HT-29 (cell line): ENCODE measurements at regions not wholly inside any gene's neighbourhood (a gene's known extent, or its start where the extent isn't known, plus 50 kb on each side); places are given as distances from the start of the nearest gene placed in this dataset.

ENCODE experiments used
- DNase-seq: peaks from one replicate; pipeline ENCODE4 v3.0.0-alpha.2; 2015; ENCODE audit warnings: low spot score

DNA sequence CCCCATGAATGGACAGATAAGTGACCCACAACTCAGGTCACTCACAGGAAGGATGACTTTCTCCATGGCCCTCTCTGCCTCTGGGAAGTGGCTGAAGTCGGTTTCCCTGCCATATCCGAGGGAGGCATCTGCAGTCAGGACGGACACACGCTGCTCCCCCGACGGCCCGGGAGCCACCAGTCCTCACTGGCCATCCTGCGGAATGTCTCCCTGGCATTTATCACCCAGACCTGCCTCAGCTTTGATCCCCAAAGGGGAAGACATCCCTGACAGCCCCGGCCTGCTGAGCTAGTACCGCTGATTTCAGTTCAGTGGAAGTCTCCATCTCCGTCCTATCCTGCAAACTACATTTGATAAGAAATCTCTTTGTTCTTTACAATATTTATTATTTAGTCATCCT is 339.5 kb upstream of the MKI67 start:
- no peak for DNase-seq

DNA sequence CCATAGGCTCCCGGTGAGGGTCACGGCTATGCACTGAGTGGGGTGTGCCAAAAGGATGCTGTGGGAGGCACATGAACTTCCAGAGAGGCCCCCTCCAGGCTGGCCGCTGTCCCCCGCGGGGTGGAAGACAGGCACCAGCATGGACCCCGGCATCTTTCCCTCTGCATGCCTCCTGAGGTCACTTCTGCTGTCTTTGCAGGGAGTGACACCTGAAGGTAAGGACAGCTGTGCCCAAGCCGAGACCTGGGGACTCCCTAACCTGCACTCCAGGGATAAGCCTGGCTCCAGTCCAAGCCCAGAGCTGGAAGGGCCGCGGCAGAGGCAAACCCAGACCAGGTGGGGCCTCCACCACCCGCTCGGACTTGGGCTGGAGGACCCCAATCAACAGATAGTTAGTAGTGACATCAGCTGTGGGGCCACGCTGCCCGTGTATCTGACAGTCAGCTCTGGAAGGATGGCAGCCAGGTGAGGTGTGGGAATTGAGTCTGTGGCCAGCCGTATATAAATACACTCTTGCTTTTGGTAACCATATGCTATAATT is 340.7 kb upstream of the MKI67 start:
- DNase-seq, result no peak

DNA sequence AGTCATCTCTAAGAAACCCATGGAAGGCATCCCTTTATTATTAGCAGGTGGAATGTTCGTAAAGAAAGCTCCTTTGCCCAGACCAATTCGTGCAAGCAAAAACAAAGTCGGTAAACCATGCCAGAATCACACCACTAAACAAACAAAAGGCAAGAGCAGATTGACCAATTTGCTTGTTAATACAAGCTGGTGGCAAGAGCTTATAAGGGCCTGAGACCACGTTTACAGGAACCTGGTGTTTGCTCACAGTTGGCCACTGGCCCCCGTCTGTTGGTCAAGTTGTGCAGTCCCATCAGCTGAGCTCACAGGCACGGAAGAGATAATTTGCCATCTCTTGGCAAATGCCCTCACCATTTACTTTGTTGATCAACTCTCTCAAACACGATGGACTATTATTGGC is 342.2 kb upstream of the MKI67 start:
- DNase-seq, result no peak

DNA sequence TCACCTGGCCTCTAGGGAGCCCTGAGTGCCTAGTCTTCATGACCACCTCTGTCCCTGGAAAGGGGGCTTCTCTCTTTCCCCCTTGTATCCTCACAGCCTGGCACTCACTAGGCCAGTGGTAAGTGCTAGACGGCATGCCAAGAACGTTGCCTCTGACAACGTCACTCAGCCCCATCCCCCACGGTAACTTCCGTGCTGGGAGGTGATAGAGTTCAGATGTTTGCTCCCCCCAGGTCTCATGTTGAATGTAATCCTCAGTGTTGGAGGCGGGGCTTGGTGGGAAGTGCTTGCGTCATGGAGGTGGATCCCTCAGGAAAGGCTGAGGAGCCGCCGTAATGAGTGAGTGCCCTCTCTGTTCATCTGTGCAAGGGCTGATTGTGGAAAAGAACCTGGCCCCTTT is 343.3 kb upstream of the MKI67 start:
- DNase-seq, result no peak

DNA sequence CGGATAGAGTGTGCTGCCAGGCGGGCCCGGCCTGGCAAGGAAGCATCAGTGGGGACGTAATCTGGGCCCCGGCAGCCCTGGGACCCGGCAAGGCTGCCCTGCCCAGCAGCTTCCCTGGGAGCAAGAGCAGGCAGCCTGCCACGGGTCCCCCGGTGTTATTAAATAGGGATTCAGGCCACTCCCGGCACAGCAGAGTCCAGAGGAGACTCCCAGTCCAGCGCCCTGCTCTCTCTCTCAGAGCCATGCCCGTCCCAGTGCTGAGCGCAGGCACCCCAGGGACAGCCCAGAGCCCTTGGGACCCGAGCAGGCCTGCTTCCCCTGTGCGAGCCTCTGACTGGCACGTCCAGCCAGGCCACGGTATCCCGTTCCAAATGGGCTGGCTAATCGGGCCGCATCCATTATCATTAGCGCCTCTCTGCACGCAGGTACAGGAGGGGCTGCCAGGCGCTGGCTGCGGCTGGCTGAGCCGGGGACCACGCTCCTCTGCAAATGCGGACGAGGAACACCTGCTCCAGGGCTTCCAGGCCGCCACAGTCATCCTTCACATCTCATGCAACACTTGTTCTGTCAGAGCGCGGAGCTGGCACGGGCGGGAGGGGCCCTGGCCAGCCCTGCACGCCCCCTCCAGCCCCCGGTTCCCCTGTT is 344.2 kb upstream of the MKI67 start:
- no peak for DNase-seq

DNA sequence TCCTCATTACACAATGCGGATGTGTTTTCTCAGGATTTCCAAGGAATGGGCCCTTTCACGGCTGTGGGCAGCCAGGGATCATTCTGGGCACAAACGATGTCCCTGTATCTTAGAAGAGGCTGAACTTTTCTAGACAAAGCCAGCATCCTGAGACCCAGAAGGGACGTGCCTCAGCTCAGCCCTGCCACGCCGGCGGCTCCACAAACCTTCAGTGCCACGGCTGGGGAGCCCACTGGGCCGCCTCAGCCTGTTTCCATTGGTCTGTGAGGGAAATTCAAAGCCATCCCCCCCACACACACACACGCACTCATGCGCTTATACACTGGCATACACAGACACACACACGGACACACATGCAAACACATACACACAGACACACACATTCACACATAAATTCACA is 344.9 kb upstream of the MKI67 start:
- no peak for DNase-seq

DNA sequence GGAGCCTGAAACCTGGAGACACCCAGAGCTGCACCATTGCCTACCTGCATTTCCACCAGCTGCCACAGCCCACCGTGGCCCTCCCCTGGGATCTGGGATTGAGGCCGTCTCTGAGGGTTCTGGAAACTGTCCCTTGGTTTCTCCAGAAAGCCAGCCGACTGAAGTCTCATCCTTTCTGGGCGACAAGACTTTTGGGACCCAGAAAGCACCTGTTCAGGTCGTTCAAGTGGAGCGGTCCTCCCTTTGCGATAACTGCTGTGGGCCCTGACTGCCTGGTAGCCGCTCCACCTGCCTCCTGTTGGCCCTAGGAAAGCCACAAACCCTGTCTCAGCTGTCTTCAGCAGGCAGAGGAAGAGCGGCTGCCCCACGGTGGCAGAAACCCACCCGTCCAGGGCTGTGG is 346.0 kb upstream of the MKI67 start:
- DNase-seq, result no peak

DNA sequence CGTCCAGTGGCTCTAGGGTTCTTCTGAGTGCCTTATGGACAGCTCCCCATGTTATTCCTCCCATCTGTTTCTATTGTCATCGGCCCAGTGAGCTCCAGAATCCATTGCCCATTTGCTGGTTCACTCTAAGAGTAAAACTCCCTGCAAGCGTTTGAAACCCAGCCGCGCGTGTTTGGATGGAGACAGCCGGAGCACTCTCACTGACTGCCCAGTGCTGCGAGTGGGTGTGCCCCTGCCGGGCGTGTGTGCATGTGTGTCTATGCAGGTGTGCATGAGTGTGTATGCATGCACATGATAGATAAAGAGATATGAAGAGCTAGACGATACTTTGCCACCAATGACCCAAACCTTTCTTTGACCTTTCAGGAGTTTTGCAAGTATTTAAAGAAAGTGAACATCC is 347.2 kb upstream of the MKI67 start:
- DNase-seq, result no peak

DNA sequence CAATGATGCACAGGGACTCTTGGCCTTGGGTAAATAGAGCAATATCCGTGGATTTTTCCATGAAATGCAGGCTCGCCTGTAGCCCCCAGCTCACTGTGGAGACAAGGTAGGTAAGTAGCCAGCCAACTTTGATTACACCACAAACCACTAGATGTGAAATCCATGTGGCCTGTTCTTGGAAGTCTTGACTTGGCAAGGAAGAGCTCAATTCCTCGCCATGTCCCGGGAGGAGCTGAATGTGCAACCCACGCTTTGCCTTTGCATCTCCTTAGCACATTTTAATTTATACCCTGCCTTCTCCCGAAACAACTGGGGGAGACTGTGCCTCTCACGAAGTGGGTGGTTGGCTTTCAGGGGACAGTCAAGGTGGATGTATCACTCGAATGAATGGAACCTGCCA is 347.7 kb upstream of the MKI67 start:
- DNase-seq, result no peak

DNA sequence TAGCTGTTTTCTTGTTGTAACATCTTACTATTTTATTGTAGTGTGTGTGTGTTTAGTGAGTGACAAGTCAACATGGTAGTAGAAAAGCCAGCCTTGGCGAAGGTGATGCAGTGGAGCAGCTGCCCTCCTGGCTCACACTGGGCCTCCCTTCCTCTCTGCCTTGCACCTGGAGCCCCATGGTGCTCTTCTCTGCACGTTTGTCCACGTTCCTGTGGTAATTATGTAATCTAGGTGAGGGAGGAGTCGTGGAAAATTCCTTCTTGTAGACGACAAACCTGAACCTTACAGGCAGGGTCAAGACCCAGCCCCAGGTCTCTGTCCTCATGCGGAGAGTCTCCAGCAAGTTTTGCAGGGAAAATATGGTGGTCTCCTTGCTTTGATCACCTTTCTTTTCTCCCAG is 348.3 kb upstream of the MKI67 start:
- no peak for DNase-seq

DNA sequence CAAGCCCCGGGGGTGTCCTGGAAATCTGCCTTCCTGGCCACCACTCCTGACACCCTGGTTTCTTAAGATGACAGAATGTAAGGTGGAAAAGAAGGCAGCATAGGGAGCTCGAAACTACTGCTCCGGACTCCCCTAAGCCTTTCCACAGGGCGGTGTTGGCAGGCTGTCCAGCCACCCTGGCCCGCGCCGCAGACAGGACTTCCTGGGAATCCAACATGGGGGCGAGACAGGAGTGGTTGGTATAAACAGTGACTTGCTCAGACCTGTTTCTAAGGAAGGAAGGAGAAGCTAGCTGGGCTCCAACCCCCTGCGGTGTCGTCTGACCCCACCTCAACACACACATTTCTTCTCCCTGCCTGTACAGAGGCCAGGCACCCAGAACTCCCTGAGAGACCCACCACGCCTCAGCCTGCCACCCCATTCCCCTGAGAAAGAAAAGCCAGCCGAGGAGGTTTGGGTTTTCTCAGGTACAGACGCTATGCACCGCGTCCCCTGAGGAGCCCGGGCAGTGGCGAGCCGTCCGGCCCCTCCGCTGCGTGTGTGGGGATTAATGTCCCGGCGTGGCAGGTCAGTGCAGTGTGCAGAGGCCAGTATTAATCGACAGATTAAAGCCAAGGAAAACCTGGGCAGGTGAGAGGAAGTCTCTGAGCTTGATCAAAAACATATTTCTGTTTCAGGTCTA is 349.6 kb upstream of the MKI67 start:
- DNase-seq, result no peak

DNA sequence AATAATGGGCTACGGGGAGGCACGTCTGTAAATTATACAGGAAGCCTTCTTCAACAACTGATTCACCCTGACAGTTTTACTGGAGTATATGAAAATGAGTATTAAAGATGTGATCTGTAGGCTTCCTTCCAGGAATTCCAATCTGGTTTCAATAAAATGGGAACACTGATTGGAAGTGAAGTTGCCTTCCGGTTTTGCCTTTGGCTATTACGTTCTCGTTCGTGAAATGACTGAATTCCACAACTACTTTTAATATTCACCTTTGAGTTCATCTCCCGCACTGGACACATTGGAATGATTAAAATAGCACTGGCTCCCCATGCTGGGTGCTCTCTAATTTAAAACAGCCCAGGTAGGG is 350.1 kb upstream of the MKI67 start:
- DNase-seq, result no peak

DNA sequence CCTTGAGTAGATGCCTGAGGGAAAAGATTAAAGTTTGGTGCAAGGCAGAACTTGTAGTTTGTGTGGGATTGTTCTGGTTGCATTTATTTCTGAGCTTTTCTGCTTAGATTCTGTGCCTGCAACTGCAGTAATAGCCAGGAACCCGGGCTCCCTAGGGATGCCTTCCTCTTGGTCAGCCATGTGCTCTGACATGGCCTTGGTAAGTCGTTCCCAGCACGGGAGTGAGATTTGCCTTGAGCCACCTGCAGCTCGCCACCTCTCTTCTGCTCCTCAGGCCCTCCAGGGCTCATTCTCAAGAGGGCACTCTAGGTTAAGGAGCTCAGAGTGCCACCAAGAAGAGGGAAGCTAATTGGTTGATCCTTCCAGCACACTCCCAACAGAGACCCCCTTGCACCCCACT is 350.6 kb upstream of the MKI67 start:
- no peak for DNase-seq

DNA sequence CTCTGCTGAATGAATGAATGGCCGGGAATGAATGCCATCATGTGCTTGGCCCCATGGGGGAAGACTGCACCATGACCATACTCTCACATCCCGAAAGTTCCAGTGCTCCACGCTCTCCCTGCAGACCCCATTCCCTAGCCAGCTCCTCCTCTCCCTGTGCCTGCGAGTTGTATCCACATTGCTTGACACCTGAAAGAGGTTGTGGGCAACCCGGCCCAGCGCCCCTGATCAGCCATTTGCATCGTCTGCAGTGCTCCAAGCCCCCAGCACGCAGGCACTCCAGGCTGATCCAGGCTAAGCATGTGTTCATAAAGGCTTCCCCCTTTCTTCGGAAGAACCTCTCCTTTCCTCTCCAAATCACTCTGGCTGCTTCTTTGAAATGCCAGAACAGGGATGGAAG is 354.4 kb upstream of the MKI67 start:
- no peak for DNase-seq

DNA sequence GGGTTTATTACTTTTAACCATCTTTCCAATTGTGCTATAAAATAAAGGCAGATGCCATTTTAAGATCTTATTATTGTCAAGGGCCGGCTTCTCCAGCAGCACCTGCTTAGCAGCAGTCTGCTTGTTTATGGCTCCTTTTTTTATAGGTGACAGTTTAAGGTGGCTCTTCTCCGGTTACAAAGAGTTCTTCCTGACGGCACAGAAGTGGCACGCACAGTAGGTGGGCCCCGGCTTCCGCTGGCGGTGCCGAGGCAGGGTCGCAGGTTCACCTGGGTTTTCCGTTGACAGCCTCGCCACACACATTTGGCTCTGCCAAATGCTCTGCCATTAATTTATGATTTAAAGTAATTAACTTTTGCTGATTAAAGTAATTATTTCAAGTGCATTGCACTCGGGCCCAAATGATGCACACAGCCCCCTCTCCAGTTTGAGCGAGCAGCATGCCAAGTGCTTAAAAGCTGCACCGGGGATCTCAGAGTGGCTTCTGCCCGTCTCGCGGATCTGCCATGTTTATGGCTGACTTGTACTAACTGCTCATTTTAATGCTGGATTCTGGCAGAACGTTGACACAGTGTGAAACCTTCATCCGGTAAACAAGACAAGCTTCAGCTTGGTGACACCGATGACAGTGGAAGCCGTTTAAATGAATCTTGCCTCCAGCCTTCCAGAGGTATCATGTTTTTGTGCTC is 355.1 kb upstream of the MKI67 start:
- no peak for DNase-seq

DNA sequence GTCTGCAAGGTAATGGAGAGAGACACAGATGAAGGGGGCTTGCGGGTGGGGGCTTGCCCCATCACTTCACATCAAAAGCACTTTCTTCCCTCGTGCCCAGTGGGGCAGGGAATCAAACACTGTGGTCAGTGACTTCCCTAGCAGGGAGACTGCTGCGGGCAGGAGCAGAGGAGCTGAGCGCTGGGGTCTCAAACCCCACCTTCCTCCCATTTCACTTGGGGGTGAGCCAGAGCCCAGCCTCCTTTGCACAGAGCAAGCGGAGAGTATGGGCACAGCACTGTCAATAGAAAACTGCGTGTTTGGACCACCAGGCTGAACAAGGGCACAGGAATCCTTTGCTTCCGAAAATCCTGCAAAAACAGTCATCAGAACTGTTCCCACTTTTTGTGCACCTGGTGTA is 355.8 kb upstream of the MKI67 start:
- DNase-seq, result no peak

DNA sequence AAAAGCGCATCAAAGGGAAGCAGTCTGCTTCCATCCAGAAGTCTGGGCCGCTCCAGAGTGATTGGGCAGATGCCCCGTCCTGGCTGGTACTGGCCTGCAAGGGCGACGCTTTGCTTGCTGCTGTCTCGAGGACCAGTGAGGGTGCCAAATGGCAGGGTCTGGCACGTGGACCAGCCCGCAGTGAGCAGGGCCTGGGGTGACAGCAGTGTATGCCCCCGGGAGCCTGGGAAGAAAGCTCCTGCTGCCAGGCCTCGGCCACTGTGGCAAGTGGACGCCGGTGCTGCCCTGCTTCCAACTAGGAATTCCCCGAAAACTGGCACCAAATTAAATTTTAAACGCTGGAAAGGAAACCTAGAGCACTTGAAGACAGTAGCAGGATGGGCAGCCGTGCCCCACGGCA is 357.0 kb upstream of the MKI67 start:
- DNase-seq, result no peak

DNA sequence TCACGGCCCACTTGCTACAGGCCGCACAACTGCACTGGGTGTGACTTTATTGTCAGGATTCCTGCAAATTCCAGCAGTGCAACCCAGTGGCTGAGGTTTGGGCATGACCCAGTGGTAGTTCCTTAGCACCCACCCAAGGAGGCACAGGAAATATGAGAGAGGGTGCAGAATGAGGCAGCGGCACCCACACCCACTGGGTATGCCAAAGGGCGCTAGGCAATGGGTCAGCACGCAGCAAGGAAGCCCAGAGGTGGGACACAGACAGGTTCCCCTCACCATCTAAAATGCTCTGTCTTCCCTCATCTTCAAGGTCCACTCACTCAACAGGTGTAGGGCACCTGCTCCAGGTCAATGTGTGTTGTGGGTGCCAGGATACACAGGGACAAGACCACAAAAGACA is 357.8 kb upstream of the MKI67 start:
- DNase-seq, result no peak

DNA sequence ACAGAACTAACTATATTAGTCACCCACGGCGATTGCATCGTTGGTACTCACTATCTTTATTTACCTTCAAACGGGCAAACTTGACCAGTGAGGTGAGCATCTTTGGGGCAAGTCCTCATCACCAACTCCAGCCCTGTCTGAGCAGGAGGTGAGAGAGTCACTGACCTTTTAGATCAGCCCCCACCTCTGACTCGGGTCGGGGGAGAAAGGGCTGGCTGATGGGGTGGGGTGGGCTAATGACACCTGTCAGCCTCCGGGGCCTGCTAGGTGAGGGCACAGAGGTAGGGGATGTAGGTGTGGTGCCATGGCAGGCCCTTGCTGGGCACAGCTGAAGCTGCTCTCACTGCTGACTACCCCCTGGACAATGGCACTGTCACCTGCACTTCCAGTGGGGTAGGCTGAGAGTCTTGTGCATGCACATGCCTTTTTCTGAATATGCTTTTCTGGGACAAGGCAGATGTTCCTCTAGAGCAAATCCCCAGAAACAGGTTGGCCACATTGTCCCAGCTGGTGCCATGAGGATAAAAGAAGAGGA is 359.5 kb upstream of the MKI67 start:
- no peak for DNase-seq

DNA sequence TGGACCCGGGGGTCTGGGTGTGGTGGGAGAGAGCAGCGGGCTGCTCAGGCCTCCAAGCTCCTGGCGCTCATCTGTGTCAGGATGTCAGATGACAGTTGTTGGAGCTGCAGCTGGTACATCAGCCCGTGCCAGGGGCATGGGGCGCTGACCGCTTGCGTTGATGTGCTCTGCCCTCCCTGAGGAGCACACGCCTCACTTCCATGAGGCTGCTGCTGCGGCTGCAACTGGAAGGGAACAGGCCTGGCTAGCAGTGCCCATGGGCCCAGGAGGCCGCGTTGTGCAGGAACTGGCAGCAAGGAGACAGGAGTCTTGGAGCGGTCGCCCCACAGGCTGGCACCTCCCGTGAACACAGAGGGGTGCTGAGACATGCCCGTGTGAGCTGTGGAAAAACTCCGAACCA is 361.3 kb upstream of the MKI67 start:
- no peak for DNase-seq

DNA sequence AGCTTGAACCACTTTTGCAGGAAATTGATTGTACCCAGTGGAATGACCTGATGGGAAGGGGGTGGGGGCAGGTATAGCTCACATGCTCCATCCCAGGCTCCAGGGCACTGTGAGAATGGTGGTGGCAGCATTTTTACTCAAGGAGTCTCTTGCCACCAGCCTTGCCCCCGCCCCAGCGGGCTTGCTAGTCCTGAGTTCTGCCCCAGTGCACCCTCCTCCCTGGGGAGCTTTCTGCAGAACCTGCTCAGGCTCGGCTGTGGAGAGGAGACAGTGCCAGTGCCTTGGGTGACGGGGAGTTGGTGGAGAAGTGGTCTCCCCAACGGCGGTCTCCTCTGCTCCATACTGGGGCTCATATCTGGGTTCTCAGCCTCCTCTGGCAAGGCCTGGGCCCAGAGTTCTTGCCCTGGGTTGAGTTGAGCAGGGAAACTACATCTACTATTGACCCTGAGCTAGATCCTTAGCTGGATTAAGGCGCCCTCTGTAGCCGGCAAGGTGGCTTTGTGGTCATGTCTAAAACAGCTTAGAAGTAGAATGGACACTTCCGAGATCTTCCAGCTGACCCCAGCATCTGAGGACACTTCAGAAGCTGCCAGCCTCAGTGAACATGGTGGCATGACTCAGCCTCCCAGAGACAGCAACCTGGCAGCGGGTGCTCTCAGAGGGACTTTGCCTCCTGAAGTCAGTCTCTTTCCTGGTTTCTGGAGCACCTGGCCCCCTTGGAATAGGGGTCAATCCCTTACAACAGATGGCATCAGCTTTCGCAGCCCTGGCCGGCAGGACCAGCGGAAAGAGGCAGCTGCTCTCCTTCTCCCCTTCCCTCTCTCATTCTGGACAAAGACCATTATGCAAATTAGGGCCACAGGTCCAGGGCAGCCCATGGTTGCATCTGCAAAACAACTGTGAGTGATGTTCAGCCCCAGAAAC is 363.4 kb upstream of the MKI67 start:
- no peak for DNase-seq

DNA sequence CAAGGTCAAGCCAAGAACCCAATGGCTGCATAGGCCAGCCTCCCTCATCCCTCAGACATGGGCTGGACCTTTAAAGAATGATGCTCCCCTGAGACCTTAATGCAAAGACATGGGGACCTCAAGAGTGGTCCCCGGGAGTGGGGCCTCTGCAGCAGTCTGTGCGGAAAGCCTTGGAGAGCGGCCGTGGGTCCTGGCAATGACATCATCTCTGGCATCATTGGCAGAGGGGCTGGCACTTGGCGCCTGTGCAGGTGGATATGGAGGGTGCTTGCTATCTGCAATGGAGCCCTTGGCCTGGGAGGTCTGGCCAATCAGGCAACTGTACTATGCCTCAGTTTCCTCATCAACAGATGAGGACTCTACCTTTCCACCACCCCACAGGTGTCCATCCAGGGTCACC is 365.5 kb upstream of the MKI67 start:
- DNase-seq, result no peak
